GM21360 (cell line): ENCODE measurements at regions not wholly inside any gene's neighbourhood (a gene's known extent, or its start where the extent isn't known, plus 50 kb on each side); places are given as distances from the start of the nearest gene placed in this dataset.

Experiments used
- ATAC-seq: cut with Tn5 transposase; IDR thresholded peaks from one replicate; pipeline ENCODE4 v1.9.1; 2021; ENCODE audit warnings: mild to moderate bottlenecking, moderate library complexity; ENCODE audit not compliant: unreplicated experiment

DNA sequence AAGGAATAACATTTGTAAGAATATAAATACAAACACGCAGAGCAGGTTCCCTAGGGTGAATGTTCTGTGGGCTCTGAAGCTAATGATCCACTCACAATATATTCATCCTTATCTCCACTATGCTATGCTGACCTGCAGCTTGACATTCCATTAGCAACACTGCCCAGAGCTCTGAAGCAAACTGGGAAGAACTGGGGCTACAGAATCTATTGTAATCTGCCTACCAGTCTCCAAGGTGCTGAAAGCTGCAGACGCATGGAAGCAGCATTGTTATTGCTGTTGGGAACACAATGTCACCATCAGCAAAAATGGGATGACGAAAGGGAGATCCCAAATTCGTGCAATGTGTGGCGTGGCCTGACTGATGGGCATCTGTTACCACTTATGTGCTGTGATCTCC is 316.7 kb upstream of the RORA start:
- ATAC-seq: no peak

- no peak for ATAC-seq
These were observed 312.4 kb upstream of the RORA start for GRCh38 chr15:61541516-61541915.

- no peak for ATAC-seq
These were observed 308.2 kb upstream of the RORA start for GRCh38 chr15:61537337-61537736.

DNA sequence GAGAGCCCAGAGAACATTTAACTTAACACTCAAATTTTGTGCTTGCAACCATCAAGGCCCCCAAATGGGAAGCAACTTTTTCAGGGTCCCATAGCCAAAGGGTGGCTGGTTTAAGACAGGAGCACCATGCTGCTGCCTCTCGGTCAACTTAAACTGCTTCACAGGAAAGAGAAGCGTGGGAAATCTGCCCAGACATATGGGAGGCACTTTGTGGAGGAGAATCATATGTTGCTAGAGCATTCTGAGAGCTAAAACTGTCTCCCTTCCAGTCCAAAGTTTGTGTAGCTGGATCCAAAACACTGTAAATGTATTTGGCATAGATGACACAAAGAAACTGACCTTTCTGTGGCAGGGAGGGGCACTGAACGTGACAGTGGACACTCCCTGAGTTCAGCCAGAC is 305.9 kb upstream of the RORA start:
- no peak for ATAC-seq

DNA sequence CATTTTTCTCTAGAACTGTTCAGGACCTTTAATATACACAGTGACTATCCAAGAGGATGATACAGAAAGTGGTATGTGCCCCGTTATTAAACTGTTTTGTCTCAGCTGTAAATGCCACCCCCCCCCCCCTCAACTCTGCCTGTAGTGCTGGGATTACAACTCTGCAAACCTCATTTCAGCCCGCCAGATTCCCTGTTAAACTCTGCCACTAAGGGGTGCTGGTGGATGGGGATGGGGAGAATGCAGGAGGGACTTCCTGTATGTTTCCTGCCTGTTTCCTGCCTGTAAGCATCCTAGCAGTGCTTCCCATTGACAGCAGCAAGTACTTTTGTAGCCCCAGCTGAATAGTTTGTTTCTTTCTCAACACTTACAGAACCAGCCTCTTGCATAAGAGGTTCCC is 301.7 kb upstream of the RORA start:
- ATAC-seq: no peak

DNA sequence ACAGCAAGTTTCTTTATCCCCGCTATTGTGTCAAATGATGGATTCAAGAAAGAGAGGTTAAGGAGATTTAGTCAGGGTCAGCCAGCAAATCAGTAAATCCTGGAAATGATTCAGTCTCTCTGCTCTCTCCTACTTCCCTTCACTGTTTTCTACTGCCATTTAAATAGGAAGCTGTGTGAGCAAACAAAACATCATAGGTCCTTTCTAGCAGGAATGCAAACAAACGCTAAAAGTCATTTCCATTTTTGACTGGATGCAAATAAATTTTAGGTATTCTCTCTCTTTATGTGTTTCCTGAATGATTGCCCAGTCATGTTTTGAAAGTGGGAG is 299.4 kb upstream of the RORA start:
- ATAC-seq: no peak

DNA sequence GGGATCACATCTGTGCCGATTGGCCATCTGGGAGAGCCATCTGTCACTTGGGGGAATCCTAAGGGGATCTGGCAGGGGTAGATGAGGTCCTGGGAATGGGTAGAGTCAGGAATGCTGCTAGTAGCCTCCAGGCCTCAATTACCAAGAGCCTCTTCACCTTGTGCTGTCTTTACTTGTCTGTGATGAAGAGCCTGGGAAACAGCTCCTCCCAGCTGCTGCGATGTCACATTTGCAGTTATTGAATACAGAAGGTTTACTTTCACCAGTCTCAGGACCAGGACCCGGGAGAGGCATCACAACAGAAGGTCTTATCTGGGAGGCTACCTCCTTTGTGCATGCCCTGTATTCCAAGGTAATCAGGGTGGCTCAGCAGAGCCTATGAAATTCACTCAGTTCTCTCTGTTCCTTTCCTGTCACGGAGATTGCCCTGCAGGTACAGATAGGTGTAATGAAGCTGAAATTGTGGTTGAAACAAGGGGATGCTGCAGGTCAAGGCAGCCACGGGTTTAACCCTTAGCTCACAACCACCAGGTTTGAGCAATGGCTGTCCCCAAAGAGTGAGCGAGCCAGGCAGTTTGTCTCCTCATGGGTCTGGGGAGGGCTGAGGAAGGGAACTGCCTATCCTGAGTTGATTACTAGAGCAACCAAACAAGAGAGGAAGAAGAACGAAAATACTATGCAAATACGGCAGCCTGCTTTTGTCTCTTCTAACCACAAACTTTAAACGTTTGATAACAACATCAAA is 298.9 kb upstream of the RORA start:
- no peak for ATAC-seq

DNA sequence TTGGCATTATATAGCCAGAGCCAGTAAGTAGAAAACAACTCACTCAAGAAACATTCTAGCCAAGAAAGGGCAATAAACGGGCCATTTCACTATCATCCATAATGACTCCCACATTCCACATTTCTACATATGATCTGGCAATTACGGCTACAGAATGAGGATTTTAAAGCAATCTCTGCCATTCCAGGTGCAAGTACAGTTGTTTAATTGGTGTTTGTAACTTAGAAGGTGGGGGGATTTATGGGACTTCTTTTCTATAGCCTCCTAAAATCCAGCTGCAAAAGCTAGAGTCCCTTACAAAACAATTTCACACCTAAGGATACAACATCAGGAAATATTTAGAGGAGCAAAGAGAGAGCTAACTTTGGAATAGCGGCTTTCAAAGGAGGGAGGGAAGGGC is 295.4 kb upstream of the RORA start:
- ATAC-seq: no peak

DNA sequence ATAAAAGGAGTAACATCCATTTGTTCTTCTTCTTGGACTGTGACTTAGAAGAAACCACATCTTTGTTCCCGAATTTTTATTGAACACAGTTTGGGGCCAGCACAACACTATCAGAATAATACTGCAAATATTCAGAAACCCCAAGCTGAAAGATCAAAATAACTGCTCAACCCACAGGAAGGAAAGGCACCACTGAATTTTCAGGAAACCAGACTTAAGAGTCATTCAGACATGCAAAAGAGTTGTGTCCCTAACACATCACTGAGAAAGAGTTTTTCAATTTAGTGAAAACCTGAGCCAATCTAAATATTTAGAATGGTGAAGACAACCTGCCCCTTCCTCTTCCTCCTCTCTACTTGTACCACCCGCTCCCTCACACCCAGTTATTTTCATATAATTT is 295.0 kb upstream of the RORA start:
- ATAC-seq: no peak

DNA sequence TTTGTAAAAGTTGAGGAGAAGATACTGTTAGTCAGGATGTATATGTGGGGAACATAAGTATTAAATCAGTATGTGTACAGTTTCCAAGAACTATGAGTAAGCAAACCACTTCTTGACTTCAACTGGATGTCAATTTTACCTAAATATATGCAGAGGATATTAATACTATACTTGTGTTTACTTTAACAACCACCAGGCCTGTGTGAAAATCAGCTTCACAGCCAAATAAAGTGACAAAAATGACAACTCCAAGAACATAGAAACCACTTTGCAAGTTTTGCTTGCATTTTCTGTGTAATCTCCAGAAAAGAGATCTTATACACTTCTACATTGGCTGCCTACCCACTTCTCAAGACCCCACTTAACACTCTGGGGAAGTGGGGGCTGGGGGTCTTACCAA is 293.3 kb upstream of the RORA start:
- ATAC-seq: no peak

- no peak for ATAC-seq
These were observed 292.9 kb upstream of the RORA start for GRCh38 chr15:61521953-61522352.

DNA sequence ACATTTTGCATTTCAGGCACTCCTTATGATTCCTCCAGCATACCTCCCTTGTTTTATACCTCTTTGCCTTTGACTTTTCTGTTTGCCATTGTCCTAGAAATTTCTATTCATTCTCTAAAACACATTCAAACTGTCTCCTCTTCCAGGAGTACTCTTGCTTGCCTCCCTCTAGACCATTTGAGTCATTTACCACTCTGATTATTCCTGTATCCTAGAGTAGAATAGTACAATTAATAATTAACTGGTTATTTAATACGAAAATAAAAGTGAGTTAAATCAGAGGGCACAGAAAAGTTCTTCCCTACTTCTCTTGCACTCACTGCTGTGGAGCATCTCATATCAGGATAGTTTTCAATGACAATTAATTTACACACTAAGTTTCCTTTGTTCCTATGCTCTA is 290.2 kb upstream of the RORA start:
- ATAC-seq: no peak

DNA sequence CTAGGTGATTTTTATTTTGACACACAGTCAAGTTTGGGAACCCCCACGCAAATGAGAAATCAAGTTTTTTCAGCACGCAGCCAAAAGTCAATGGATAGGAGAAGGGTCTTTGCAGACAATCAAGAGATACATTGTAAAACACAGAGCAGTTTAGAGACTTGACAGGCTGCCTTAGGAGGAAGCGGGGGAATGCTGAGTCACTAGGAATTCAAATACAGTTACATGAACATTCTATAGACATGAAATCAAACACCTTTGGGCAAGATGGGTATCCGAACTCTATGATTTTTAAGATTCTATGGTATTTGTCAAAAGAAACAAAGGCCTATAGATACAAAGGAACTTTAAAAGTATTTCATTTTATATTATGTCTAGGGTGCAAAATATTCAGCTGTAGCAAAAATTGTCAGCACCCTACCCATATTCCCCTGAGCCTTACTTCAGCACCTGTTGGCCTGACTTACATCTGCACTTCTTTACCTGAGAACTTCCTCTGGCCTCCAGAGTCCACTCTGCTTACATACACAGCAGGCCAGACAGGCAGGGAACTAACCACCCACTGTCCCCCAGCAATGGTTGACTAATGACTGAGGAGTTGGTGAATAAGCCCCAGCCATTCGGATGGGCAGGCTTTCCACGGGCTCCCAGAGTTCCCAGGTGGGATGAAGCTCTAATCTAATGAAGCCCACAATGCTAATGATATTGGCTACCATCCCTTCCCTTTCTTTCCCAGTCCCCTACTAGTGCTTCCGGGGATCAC is 289.3 kb upstream of the RORA start:
- no peak for ATAC-seq

DNA sequence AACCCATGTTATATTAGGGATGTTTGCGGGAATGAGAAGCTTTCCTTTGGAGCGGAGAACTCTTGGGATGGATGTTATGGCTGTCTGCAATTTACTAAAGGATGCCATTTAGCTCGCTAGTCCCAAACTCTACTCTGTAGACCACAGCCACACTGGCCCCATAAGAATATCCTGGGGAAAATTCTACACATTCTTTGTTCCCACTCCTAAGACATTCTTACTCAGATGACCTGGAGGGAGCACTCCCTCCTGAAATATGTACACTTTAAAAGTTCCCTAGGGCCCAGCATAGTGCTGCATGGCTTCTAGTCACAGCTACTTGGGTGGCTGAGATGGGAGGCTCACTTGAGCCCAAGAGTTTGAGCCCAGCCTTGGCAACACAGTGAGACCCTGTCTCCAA is 288.7 kb upstream of the RORA start:
- ATAC-seq: no peak

- no peak for ATAC-seq
These were observed 288.2 kb upstream of the RORA start for GRCh38 chr15:61517335-61517734.

GRCh38 chr15:61511756-61512155 is 282.7 kb upstream of the RORA start:
- no peak for ATAC-seq

DNA sequence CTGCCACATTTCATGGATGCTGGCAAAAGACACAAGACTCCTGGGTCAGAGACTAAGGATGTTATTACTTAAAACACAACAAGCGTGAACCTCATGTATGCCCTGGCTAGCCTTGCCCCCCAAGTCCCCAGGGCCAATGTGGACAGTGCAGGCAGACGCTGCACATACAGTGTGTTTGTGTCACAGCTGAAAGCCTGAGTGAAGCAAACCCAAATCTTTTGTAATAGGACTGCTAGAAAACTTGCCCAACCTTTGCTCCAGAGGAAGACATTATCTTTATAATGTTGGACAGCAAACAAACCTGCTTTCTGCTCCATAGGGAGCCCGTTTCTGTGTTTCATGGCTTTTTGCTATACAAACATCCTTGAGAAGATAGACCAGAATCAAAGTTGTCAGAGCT is 282.0 kb upstream of the RORA start:
- no peak for ATAC-seq

- no peak for ATAC-seq
These were observed 280.3 kb upstream of the RORA start for GRCh38 chr15:61509327-61509840.

DNA sequence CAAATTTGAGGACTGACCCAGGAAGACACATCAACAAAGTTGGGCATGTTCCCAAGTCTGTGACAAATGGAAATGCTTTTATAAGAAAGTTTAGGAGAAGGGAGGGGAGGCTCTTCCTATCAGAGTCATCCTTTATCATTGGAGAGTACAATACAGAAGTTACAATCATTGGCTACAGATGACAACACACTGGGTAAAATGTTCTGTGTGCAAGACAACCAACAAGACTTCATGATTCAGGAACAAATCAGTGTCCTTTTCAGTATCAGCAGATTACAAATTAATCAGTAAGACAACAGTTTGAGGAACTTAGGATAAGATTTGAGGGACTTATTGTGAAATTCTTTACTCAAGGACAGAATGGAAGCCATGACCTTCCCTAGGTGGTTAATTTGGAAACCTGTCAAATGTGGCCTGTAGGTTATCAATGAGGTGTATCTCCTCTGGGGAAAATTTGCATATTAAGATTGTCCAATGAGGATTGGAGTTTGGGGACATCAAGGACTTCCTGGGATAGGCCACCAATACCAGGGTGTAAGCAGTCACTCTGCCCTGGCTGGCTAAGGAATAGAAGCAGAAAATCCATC is 274.4 kb upstream of the RORA start:
- ATAC-seq: no peak

GRCh38 chr15:61501815-61502389 is 272.8 kb upstream of the RORA start:
- no peak for ATAC-seq

- ATAC-seq: no peak
These were observed 272.0 kb upstream of the RORA start for GRCh38 chr15:61500951-61501620.
